ENCODE measurements at regions not wholly inside any gene's neighbourhood (a gene's known extent, or its start where the extent isn't known, plus 50 kb on each side); places are given as distances from the start of the nearest gene placed in this dataset.

- no peak for TF ChIP-seq POLR2A (IDR thresholded peaks at IDR 0.05; ENCODE audit: low read length)
- no peak for TF ChIP-seq GATA1 (IDR thresholded peaks at IDR 0.05; ENCODE audit: low read depth, low read length)
Observed at GRCh38 chr4:111064342-111064993, 441.6 kb upstream of the PITX2 start.
